CD4-positive, alpha-beta T cell (primary cell): ENCODE measurements at regions not wholly inside any gene's neighbourhood (a gene's known extent, or its start where the extent isn't known, plus 50 kb on each side); places are given as distances from the start of the nearest gene placed in this dataset.

Experiments used
- ATAC-seq: fragments of 200-7000 bp; cut with Tn5 transposase; one replicate; pipeline ENCODE4 v1.10.0; 2022; ENCODE audit warnings: mild to moderate bottlenecking; ENCODE audit not compliant: poor library complexity
- CTCF ChIA-PET: fragments of 350-600 bp; sonication (Branson Sonifier 250); formaldehyde crosslinking; loops from one replicate; lab custom pipeline; 2021; ENCODE audit warnings: antibody characterized with exemption, inconsistent platforms; lab: Charles Lee
- POLR2A ChIA-PET: fragments of 350-600 bp; sonication (Branson Sonifier 250); formaldehyde crosslinking; loops from one replicate; lab custom pipeline; 2021; ENCODE audit warnings: antibody characterized with exemption, inconsistent platforms; lab: Charles Lee
- DNase-seq, 14 experiments: peaks; one replicate each; pipeline ENCODE4 v3.0.0-alpha.2; 2013 to 2020; ENCODE audit warnings: mixed read lengths in 2 of 14
- H3K27ac ChIP-seq, 2 donors: one replicate each; pipeline versions ENCODE4 v1.5.1 to v1.7.0; 2013; ENCODE audit warnings: low read length in 2 of 2, low read depth in 1 of 2, mild to moderate bottlenecking in 1 of 2
- H3K27me3 ChIP-seq, 2 experiments: 1 replicate in 1 of 2; 2 replicates in 1 of 2; pipeline versions ENCODE4 v1.6.1 to v1.7.0; 2013; ENCODE audit warnings: low read length in 2 of 2, control low read depth in 1 of 2, mild to moderate bottlenecking in 1 of 2, moderate library complexity in 1 of 2; ENCODE audit not compliant: insufficient read depth in 2 of 2, control insufficient read depth in 1 of 2
- H3K36me3 ChIP-seq: one replicate; pipeline ENCODE4 v1.6.1; 2013; ENCODE audit warnings: low read length, control low read depth; ENCODE audit not compliant: insufficient read depth
- H3K4me1 ChIP-seq: one replicate; pipeline ENCODE4 v1.6.1; 2013; ENCODE audit warnings: low read length, control low read depth; ENCODE audit not compliant: insufficient read depth
- H3K4me3 ChIP-seq: one replicate; pipeline ENCODE4 v1.5.1; 2013; ENCODE audit warnings: mild to moderate bottlenecking, low read length, moderate library complexity
- H3K9me3 ChIP-seq, 2 experiments: 1 replicate in 1 of 2; 2 replicates in 1 of 2; pipeline versions ENCODE4 v1.6.1 to v1.7.0; 2013; ENCODE audit warnings: low read length in 2 of 2, mild to moderate bottlenecking in 2 of 2, control low read depth in 1 of 2, moderate library complexity in 1 of 2; ENCODE audit not compliant: control insufficient read depth in 1 of 2, insufficient read depth in 1 of 2
- H3K27ac Mint-ChIP-seq: one replicate; pipeline ENCODE4 v1.8.0; 2020; ENCODE audit warnings: mixed read lengths
- H3K27me3 Mint-ChIP-seq: one replicate; pipeline ENCODE4 v1.8.0; 2021; ENCODE audit warnings: mixed read lengths
- H3K36me3 Mint-ChIP-seq: one replicate; pipeline ENCODE4 v1.8.0; 2021; ENCODE audit warnings: low read depth, mixed read lengths
- H3K4me1 Mint-ChIP-seq: one replicate; pipeline ENCODE4 v1.8.0; 2021; ENCODE audit warnings: low read depth, mixed read lengths
- H3K4me3 Mint-ChIP-seq: one replicate; pipeline ENCODE4 v1.8.0; 2020; ENCODE audit warnings: mild to moderate bottlenecking, mixed read lengths
- H3K9me3 Mint-ChIP-seq: one replicate; pipeline ENCODE4 v1.8.0; 2020; ENCODE audit warnings: mixed read lengths
- intact Hi-C, 2 experiments: fragments of 100-400 bp; cut with DNase I in 1 of 2; cut with micrococcal nuclease in 1 of 2; formaldehyde crosslinking; loops; one replicate each; pipeline versions ENCODE4 v1.15.1 to v1.9.0; 2023 to 2025; cut with DNase I, micrococcal nuclease
- TF ChIP-seq, protein P1 (sequence below): fragments of 200-600 bp; IDR thresholded peaks from one replicate; pipeline ENCODE4 v1.8.0; 2022; ENCODE audit warnings: antibody characterized with exemption, mild to moderate bottlenecking

DNA sequence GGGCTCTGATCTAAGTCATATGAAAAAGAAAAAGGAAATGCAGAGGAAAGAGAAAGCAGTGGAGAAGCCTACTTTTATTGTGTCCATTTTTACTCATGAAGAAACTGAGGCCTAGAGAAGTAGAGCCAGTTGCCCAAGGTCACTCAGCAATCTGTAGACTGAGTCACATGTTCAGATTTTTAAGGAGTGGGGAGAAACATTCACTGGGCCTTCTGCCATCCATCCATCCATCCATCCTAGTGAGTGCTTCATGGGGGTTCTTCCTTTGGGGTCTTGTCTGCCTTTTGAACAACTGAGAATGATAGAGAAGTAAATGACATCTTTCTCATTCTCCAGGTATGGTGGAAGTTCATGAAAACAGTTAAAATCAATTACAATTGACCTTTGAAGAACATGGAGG is 233.6 kb upstream of the SRRM4 start:
- Mint-ChIP-seq H3K9me3 (peaks cover 8% of the 10 kb centered on the region), H3K36me3 (no peaks in the 10 kb centered on the region), H3K4me1 (no peaks in the 10 kb centered on the region), H3K4me3 (no peak overlapping the region), H3K27me3 (no peaks in the 10 kb centered on the region), H3K27ac (no peak overlapping the region)
- no peaks in the 10 kb centered on the region for H3K36me3 ChIP-seq
- H3K27me3 ChIP-seq, result no peaks in the 10 kb centered on the region
- CTCF ChIA-PET, result interaction anchor here (1.3 kb wide), 1 partner anchor 11 kb away, joined by 3 read pairs; no protein-coding TSS in a partner anchor
- ATAC-seq (no peak), DNase-seq (no peak)
- H3K9me3 ChIP-seq, result peaks cover 0 to 3% of the 10 kb centered on the region in 2 experiments
- H3K4me3 ChIP-seq, result no peak overlapping the region
- H3K27ac ChIP-seq, result no peak overlapping the region
- intact Hi-C loops, result no loop called here
- no peaks in the 10 kb centered on the region for H3K4me1 ChIP-seq
- POLR2A ChIA-PET, result no interaction called here
- TF ChIP-seq, protein P1, sequence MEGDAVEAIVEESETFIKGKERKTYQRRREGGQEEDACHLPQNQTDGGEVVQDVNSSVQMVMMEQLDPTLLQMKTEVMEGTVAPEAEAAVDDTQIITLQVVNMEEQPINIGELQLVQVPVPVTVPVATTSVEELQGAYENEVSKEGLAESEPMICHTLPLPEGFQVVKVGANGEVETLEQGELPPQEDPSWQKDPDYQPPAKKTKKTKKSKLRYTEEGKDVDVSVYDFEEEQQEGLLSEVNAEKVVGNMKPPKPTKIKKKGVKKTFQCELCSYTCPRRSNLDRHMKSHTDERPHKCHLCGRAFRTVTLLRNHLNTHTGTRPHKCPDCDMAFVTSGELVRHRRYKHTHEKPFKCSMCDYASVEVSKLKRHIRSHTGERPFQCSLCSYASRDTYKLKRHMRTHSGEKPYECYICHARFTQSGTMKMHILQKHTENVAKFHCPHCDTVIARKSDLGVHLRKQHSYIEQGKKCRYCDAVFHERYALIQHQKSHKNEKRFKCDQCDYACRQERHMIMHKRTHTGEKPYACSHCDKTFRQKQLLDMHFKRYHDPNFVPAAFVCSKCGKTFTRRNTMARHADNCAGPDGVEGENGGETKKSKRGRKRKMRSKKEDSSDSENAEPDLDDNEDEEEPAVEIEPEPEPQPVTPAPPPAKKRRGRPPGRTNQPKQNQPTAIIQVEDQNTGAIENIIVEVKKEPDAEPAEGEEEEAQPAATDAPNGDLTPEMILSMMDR, result no peak

DNA sequence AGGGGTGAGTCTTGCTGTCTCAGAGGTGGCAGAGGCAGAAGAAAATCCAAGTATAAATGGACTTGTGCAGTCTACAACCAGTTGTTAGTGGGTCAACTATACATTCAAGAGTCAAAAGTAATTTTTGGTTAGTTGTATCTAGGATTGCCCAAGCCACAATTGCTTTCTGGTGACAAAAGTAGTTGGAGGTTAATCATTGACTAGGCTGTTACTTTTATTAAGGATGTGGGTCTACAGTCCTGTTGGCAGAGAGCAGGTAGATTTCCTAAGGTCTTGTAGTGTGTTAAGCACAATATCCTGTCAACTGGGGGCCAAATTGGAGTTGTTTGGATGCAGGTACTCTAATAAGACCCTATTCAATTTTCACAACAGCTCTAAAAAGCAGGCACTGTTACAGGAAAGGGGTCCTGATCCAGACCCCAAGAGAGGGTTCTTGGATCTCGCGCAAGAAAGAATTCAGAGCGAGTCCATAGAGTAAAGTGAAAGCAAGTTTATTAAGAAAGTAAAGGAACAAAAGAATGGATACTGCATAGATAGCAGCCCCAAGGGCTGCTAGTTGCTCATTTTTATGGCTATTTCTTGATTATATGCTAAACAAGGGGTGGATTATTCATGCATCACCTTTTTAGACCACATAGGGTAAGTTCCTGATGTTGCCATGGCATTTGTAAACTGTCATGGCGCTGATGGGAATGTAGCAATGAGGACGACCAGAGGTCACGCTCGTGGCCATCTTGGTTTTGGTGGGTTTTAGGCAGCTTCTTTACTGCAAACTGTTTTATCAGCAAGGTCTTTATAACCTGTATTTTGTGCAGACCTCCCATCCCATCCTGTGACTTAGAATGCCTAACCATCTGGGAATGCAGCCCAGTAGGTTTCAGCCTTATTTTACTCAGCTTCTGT is 232.6 kb upstream of the SRRM4 start:
- no peak overlapping the region for H3K4me3 ChIP-seq
- ChIA-PET CTCF (no interaction called here), POLR2A (no interaction called here)
- no peaks in the 10 kb centered on the region for H3K4me1 Mint-ChIP-seq
- H3K27ac ChIP-seq, result no peak overlapping the region
- TF ChIP-seq, protein P1, result no peak
- DNase-seq (no peak), ATAC-seq (no peak)
- peaks cover 5% of the 10 kb centered on the region for H3K27me3 Mint-ChIP-seq
- H3K4me3 Mint-ChIP-seq, result no peak overlapping the region
- no peaks in the 10 kb centered on the region for H3K4me1 ChIP-seq
- no peak overlapping the region for H3K27ac Mint-ChIP-seq
- intact Hi-C loops, result no loop called here
- peaks cover 8% of the 10 kb centered on the region for H3K9me3 Mint-ChIP-seq
- H3K36me3 ChIP-seq, result no peaks in the 10 kb centered on the region
- no peaks in the 10 kb centered on the region for H3K27me3 ChIP-seq
- H3K36me3 Mint-ChIP-seq, result no peaks in the 10 kb centered on the region
- peaks cover 0 to 3% of the 10 kb centered on the region in 2 experiments for H3K9me3 ChIP-seq

GRCh38 chr12:118749646-118750045 is 231.7 kb upstream of the SRRM4 start:
- ChIA-PET CTCF (no interaction called here), POLR2A (no interaction called here)
- Mint-ChIP-seq H3K9me3 (peaks cover 5% of the 10 kb centered on the region), H3K27me3 (peaks cover 5% of the 10 kb centered on the region), H3K4me3 (no peak overlapping the region), H3K27ac (no peak overlapping the region), H3K36me3 (no peaks in the 10 kb centered on the region), H3K4me1 (no peaks in the 10 kb centered on the region)
- intact Hi-C loops, result no loop called here
- Histone ChIP-seq H3K4me3 (no peak overlapping the region), H3K9me3 (peaks cover 0 to 3% of the 10 kb centered on the region in 2 experiments), H3K27ac (no peak overlapping the region), H3K4me1 (no peaks in the 10 kb centered on the region), H3K27me3 (no peaks in the 10 kb centered on the region), H3K36me3 (no peaks in the 10 kb centered on the region)
- TF ChIP-seq, protein P1, result no peak
- ATAC-seq, result no peak
- DNase-seq, result no peak
